ENCODE measurements at regions not wholly inside any gene's neighbourhood (a gene's known extent, or its start where the extent isn't known, plus 50 kb on each side); places are given as distances from the start of the nearest gene placed in this dataset.
"Not testable (repeated sequence)": the region's sequence is repeated elsewhere in the genome, so short reads cannot be mapped to it uniquely, and the experiment has no call there.

DNA sequence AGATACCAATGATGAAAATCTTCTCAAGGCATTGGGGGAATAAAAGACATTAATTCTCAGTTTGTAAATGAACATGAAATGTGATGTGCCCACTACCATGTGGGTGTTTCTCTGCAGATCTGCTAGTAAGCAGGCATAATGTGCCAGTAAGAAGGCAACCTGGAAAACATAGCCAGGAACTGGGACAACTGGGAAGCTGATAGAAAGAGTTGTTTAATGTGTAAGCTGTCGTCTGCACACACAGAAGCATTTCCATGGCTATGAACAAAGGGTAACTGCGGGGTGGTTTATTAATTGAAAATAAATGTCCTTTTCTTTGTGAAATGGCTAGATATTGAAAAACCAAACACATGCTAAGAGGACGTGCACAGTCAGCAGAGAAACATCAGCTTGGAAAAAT lies 52.0 kb downstream of the ZC3H11B start:
- no peak for DNase-seq

DNA sequence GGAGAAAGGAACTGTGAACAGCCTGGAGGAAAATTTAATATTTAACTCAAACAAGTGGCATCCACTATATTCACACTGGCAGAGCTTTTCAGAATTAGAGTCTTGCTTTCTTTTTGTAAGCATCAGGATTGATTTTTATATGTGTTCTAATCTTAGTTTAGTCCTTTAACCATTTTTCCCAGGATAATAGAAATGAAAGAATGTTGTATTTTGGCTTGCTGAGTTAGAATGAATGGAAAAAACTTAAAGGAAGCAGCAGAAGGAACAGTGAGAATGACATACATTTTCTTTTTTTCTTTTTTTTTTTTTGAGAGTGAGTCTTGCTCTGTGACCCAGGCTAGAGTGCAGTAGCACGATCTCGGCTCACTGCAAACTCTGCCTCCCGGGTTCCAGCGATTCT lies 53.0 kb downstream of the ZC3H11B start:
- no peak for DNase-seq

DNA sequence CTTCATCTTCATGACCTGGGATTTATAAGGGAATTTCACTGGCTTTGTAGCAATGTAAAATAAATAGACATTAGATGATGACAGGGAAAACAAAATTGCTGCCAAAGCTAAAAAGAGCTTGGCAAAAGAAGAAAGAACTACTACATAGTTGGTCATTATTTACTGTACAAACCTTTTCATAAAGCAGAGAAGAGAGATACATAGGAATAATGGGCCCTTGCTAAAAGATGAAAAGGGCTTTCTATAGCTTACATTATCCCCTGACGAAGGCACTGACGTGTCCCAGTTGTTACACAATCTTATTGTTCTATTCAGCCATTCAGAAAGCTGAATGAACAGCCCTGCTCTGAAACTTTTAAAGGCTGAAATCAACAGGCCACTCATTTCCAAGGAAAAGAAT lies 57.1 kb downstream of the ZC3H11B start:
- no peak for DNase-seq

DNA sequence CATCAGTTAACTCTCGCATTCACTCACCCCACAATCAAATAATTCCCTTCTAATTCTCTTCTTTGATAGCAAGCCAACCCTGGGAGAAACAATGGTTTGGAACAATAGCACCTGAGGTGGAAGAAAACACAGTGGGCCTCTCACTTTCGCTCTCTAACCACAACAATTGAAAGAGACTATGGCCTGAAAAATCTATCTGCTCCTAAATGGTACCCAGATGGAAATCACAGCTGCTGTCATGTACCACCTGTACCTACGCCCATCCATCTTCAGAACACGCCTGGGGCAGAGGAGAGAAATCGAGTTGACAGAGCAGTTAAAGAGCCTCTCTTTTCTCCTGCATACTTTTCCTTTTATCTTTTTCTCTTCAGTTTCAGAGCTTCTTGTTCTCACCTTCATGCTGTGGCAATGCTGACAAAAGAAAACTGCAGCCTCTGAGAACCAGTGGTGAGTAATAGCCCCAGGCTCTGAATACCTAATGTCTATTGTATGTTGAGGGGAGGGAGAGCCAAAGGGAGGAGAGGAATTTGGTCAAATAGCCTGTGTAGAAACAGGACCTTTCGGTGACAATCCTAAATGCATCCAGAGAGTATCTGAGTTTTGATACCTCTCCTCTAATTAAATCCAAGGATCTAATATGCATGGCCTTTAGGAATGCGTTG lies 57.7 kb downstream of the ZC3H11B start:
- DNase-seq, result no peak

DNA sequence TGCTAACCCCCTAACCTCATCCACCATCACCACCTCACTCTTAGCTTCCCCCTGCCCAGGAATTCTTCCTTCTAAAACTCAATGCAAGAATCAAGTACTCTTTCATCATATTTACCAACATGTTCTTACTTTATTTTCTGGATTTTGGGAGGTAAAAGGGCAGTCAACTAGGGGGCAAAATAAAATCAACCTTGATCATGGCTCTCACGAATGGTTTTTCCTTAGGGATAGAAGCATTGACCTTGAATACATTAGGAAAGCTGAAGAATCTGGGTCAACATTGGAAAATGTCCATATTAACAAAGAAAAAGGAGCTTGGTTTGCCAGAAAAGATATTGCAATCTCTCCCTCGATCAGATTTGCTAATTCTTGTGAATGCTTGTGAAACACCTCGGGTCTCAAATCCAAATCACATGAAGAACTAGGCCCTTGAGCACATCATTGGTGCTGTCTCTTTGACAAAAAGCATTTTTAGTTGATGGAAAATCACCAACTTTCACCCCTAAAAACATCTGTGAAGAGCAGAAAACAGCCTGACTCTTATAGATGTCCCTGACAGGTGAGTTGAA lies 58.9 kb downstream of the ZC3H11B start:
- no peak for DNase-seq

DNA sequence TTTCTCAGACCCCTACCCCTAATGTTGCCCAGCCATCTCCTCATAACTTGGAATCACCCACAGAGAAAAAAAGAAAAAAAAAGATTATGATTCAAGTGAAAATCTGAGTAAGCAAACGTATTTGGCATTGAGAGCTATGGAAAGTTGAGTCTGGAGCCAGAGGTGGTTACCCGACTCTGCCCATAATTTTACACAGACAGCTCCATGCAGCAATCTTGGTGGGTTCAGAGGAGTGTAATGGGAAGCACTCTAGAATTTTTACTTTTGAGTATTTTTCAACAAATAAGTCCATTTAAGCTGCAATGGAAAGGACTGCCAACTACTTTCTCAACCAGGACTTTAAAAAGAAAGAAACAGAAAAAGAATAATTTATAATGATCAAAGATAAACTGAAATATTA lies 62.7 kb downstream of the ZC3H11B start:
- peak; percentile 79 for DNase-seq

DNA sequence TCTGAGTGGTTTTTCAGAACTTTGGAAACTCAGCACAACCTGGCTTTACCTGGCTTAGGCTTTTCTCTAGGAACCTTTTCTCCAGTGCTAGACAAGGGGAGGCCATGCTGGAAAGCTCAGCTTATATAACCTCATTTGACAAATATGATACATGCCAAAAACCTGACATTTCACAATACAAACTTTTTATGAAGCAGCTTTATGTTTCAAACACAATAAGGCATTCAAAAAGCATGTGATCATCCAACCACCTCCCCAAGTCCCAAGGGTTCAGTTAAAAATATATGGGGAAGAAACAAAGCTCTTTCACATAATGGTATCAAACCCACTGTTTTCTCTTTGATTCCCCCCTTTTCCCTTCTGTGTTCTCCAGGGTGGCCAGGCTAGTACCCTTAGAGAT lies 63.7 kb downstream of the ZC3H11B start:
- DNase-seq, result no peak

DNA sequence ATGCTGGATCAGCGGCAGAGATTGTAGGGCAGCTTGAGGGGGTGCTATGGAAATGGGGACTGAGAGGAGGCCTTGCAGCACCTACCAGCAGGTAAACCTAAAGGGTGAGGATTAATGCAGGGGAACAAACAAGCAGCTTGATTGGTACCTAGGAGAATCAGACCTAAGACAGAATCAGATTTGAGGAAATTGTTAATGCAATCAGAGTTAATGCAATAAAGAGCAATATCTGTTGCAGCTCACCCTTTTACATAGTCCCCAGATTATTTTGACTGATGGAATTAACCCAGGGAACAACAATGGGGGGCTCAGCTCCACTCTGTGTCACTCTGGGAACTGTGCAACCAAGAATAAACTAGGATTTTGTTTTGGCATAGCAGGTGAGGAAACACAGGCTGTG lies 64.5 kb downstream of the ZC3H11B start:
- no peak for DNase-seq

DNA sequence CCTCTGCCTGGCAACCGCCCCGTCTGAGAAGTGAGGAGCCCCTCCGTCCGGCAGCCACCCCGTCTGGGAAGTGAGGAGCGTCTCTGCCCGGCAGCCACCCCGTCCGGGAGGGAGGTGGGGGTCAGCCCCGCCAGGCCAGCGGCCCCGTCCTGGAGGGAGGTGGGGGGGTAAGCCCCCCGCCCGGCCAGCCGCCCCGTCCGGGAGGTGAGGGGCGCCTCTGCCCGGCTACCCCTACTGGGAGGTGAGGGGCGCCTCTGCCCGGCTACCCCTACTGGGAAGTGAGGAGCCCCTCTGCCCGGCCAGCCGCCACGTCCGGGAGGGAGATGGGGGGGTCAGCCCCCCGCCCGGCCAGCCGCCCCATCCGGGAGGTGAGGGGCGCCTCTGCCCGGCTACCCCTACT lies 67.1 kb downstream of the ZC3H11B start:
- not testable (repeated sequence) for DNase-seq

DNA sequence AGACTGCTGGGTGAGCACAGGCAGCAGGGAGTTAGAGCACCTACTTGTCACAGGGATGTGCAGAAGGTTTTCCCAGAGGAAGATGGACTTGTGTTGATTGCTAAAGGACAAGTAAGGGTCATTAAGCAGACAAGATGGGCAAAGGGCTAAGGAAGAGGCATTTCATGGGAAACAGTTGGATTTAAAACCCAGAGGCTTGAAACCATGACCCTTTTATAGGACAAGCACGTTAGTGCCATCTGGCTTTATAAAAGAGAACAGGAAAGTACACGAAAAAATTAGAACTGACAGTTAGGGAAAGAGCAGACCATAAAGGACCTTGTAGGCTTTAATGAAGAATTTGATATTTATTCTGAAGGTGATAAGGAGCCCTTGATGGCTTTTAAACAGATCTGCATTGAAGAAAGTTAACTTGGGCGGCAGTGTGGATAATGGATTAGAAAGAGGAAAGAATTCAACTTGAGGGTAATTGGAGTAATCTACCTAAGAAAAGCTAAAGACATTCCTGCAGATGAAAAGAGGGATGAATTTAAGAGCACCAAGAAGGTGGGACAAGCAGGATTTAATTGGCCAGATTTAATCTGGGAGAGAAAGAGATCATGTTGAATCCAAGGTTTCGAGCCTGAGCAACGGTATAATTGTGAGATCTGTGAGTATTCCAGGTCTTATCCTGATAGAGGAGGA lies 68.6 kb downstream of the ZC3H11B start:
- DNase-seq, result no peak

DNA sequence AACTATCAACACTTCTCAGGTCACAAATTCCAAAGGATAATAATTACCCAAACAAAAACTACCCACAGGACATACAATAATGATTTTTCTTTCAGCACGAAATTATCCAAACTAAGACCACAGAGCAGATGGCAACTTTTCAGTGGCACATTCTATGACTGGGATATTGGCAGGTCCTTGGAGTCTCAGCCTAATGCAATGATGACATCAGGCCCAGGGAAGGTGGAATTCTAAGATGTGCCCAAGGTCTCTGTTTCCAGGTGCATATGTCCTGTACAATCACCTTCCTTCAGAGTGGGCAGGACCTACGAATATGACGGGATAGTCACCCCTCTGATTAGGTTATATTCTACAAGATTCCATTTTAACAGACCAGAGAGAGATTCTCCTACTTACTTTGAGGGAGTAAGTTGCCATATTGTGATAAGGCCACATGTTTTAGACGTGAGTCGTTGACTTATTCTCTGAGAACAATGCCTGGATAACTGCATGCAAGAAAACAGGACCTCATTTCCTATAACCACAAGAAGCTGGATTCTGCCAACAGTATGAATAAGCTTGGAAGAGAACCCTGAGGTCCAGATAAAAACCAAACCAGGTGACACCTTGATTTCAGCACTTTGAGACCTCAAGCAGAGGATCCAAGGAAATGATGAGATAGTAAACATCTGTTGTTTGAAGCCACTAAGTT lies 69.9 kb downstream of the ZC3H11B start:
- no peak for DNase-seq

DNA sequence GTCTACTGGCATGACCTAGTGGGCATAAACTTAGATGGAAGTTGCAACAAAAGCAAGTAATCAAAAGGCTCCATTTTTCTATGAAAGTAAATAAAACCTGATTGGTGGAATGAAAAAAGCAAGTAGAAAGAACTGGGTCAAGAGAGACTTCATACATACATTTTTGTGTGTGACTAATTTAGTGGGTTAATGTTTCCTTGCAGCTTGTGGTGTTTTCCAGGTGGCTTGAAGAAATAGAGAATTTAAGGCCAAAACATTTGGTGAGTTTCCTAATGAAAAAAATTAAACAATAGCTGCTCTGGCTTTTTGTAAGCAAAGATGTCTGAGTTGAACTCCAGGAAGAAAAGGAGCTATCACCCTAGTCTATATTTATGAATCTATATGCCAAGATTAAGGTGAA lies 71.0 kb downstream of the ZC3H11B start:
- DNase-seq, result no peak

DNA sequence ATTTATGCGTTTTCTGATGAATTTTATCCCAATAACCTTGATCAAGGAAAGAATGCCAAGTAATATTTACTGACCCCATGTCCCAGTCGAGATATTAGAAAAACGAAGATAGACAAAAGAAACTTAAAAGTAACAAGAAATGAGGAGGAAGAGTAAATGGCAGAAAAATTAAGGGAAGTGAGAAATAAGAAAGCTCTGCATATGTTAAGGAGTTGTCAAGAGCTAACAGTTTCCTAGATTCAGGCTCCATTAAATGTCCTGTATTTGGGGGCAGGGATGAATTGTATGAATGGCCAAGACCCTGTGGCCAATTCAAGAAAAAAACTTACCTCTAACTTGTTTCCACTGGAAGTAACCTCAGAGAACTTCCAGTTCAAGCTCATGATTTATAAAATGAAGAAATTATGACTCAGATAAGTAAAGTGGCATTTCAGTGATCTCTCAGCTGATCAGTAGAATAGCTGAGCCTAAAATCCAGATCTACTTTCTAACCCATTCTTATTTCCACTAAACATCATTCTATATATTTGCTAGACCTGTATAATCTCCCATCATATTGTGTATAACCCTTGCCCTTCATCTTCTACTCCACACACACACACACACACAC lies 73.2 kb downstream of the ZC3H11B start:
- DNase-seq, result no peak

DNA sequence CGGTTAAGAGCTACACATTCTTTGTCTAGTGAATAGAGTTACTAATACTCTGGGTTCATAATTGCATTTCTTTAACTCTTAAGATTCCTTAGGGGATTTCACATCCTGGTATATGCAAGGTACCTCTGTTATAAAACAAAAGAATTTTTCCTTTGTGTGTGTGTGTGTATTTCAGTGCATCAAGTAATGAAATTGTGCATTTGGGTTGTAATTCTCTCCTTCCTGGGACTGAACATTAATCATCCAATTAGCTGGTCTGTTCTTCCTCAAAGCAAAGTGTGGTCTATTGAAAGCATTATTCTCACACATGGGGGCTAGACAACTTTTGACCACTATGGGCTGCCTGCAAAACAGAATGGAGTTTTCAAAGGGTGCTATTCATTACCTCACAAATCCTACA lies 74.0 kb downstream of the ZC3H11B start:
- DNase-seq, result no peak

DNA sequence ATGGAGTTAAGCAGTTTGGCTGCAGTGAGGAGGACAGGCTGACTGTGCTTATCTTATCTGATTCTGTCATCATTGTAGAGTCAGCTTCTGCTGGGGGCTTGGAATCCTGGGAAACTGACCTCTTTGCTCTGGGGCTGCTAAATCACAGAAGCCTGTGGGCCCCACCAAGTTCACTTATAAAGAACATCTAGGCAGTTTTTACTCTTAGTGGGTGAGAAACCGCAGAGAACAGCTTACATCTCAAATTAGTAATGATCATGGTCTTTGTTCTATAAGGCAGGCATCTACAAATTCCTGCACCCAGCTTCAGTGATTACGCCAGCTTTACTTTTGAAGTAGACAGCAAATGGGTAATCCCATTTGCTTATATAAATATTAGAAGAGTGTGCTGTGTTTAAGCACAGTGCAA lies 75.7 kb downstream of the ZC3H11B start:
- DNase-seq, result no peak

DNA sequence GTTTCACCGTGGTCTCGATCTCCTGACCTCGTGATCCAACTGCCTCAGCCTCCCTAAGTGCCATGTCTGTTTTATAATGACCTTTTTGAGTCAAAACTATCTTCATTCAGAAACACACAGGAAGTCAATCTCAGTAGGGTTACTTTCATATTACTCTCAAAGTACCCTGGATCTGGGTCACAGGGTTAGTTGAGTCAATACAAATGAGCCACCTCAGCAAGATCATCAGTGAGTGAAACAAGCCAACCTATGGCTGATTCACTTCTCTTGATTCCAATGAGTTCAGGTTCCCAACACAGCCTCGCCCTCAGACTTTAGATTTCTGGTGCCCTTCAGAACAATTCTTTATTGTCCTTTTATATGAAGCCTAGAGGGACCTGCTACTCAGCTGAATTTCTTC lies 76.9 kb downstream of the ZC3H11B start:
- no peak for DNase-seq

DNA sequence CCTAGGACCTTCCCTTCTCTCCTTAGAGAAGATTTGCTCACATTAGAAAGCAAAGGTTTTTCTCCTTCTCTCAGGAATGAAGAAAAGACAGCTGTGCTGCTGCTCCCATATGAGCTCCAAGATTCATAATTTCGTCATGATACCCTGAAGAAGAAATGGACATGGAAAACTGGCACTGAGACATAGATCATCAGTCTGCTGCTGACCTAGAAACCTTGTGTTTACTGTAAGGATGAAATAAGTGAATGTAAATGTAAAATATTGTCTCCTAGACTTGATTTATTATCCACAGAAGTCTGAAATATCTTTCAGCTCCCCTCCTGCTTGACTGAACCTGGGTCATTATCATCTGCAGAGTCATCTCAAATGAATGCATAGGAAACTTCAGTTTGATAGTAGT lies 77.9 kb downstream of the ZC3H11B start:
- DNase-seq, result no peak

DNA sequence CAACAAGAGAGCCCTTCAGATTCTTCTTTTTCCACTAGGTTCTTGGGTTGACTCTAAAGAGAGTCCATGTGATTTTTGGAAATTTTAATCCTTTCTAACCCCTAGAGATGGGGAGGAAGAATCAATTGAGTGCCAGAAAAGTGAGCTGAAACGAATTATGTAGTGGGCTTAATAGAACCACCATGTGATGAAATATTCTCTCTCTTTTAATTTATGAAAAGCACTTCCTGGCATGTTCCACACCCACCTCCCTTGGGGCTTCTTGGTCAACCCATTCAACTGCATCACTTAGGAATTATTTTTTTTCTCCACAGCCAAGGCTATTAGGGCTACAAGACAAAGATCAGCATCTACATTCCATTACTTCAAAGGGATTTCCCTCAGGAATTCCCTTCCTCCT lies 79.6 kb downstream of the ZC3H11B start:
- DNase-seq, result no peak

DNA sequence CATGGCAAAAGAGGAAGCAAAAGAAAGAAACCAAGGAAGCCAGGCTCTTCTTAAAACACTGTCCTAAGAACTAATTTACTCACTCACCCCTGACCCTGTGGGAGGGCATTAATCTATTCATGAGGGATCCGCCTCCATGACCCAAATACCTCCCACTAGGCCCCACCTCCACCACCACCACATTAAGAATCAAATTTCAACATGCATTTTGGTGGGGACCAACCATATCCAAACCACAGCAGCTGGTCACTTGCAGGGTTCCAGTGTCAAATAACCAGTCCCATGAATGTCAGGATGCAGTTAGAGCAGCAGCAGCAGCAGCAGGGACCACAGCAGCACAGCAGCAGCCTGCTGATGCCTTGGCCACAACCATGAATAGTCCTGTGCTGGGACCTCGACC lies 83.8 kb downstream of the ZC3H11B start:
- DNase-seq, result no peak

DNA sequence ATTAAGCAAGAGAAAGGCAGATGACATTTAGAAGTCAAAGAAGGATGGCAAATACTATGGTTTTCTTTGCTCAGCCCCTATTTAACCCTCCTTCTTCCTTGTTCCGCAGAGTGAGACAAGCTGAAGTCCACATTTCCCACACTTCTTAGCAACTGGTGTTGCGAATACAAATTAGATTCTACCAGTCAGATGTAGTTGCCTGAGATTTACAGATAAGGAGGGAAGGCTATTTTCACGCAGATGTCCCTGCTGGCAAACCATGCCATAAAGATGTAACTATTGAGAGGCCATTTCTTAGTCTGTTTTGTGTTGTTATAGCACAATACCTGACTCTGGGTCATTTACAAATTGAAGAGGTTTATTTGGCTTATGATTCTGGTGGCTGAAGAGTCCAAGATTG lies 84.3 kb downstream of the ZC3H11B start:
- DNase-seq, result no peak

DNA sequence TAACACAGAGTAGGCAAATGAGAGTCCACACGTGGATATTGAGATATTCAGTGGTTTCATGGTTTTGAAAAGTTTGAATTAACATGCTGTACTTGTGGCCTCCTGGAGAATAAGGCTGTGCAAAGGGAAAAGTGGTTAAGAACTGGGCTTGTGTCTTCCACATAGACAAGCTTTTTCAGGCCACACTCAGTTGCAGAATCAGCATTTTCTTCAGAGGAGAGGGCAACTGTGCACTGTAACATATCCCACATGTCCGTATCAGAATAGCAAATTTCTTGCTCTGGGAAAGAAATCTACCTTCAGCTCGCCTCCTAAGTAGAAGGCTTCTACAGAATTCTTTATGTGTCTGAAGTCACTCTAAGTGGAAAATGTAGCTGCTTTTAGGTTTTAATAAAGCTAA lies 84.9 kb downstream of the ZC3H11B start:
- DNase-seq, result no peak

DNA sequence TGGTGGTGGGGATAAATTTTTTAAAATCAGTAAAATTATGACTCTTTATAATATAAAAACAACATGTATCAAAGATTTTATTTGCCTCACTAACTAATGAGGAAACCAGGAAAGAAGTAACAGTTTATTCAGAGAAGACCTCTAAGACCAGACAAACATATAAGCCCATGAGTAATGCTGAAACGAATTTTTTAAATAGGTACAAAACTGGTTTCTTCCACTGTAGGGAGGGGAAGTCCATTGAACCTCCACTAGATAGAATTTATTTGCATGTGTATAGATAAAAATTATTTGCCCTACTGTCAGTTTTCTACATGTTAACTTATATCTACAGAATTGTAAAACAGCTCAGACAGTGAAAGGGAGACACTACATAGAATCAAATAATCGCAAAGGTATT lies 86.8 kb downstream of the ZC3H11B start:
- DNase-seq, result no peak

DNA sequence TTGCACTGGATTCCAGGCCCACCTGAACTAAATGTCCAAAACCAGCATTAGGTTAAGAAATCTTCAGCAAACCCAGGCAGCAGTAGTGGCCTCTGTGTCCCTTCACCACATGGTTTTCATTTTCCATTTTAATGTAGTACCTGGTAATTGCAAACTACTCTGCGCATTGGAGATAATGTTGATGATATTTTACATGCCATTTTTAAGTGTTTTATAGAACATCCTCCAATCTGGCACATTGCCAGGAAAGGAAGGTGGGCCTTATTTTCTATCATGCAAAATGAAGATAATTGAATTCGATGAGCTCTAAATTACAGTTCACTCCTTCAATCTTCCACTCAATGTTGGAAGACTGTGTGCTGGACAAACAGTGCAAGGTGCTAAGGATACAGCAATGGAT lies 89.5 kb downstream of the ZC3H11B start:
- no peak for DNase-seq

DNA sequence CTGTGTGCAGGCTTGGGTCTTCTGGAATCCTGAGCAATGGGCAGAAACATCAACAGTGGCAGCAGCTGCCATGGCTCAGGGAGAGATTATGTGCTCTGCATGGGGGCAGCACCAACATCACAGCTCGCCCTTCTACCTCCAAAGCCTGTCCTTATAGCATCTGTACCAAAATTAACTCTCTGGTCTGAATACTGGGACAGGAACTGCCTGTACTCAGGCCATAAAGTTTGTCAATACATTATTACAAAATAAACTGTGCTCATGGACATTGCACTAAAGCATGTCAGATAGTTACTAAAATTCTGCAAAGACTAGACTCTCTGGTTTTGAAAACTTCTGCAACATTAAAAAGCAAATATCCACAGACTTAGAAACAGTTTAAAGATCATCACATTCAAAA lies 91.6 kb downstream of the ZC3H11B start:
- DNase-seq, result no peak

Data from femur (tissue), 1 donor.